Hematopoietic multipotent progenitor cell treated with erythropoietin and hydrocortisone succinate and interleukin-3 and kit ligand, for 4 days (in vitro differentiated cells): ENCODE measurements at regions not wholly inside any gene's neighbourhood (a gene's known extent, or its start where the extent isn't known, plus 50 kb on each side); places are given as distances from the start of the nearest gene placed in this dataset.

Experiments used
- DNase-seq: peaks from one replicate; pipeline ENCODE4 v3.0.0-alpha.2; 2015

GRCh38 chr6:6895929-6896328, 211.8 kb upstream of the RREB1 start:
- no peak for DNase-seq

- no peak for DNase-seq
Observed at GRCh38 chr6:6897140-6897539, 210.6 kb upstream of the RREB1 start.

- DNase-seq = no peak
Observed at GRCh38 chr6:6900569-6901204, 207.1 kb upstream of the RREB1 start.

GRCh38 chr6:6901205-6901719, 206.5 kb upstream of the RREB1 start:
- DNase-seq = no peak

GRCh38 chr6:6901945-6902344, 205.8 kb upstream of the RREB1 start:
- DNase-seq = no peak

GRCh38 chr6:6905961-6906518, 201.7 kb upstream of the RREB1 start:
- DNase-seq = no peak

GRCh38 chr6:6906570-6907213, 201.1 kb upstream of the RREB1 start:
- no peak for DNase-seq

GRCh38 chr6:6907286-6907685, 200.5 kb upstream of the RREB1 start:
- no peak for DNase-seq

GRCh38 chr6:6908121-6908520, 199.6 kb upstream of the RREB1 start:
- DNase-seq = no peak

GRCh38 chr6:6909111-6909510, 198.7 kb upstream of the RREB1 start:
- no peak for DNase-seq

GRCh38 chr6:6910734-6911295, 196.9 kb upstream of the RREB1 start:
- DNase-seq = no peak

GRCh38 chr6:6911391-6911790, 196.4 kb upstream of the RREB1 start:
- no peak for DNase-seq

GRCh38 chr6:6912817-6913744, 194.7 kb upstream of the RREB1 start:
- no peak for DNase-seq

- peak; percentile 73 for DNase-seq
Observed at GRCh38 chr6:6915219-6915618, 192.5 kb upstream of the RREB1 start.

- peak; percentile 88 for DNase-seq
Observed at GRCh38 chr6:6915813-6916547, 191.8 kb upstream of the RREB1 start.

- no peak for DNase-seq
Observed at GRCh38 chr6:6916598-6916997, 191.2 kb upstream of the RREB1 start.

- DNase-seq = peak; percentile 76
Observed at GRCh38 chr6:6918216-6918983, 189.4 kb upstream of the RREB1 start.

GRCh38 chr6:6919173-6919572, 188.6 kb upstream of the RREB1 start:
- no peak for DNase-seq

GRCh38 chr6:6920114-6920986, 187.4 kb upstream of the RREB1 start:
- peak; percentile 66 for DNase-seq

- DNase-seq = no peak
Observed at GRCh38 chr6:6920987-6921313, 186.8 kb upstream of the RREB1 start.
